ENCODE measurements at regions not wholly inside any gene's neighbourhood (a gene's known extent, or its start where the extent isn't known, plus 50 kb on each side); places are given as distances from the start of the nearest gene placed in this dataset.

DNA sequence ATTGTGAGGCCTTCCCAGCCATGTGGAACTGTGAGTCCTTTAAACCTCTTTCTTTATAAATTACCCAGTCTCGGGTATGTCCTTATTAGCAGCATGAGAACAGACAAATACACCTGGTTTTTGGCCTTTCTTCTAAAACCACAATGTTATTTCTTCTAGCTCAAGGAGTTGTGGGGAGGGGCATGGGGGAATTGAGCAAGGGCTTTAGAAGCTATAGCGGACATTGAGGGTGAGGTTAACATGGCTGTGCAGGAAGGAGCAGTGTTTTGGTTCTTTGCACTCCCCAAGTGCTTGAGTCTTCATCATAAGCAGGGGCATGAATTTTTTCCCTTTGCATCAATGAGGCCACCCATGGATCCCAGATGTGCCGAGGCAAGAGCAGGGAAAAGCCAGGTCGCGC is 86.8 kb downstream of the SPRING1 start:
- DNase-seq (ENCODE audit: low read depth, low spot score) = no peak

DNA sequence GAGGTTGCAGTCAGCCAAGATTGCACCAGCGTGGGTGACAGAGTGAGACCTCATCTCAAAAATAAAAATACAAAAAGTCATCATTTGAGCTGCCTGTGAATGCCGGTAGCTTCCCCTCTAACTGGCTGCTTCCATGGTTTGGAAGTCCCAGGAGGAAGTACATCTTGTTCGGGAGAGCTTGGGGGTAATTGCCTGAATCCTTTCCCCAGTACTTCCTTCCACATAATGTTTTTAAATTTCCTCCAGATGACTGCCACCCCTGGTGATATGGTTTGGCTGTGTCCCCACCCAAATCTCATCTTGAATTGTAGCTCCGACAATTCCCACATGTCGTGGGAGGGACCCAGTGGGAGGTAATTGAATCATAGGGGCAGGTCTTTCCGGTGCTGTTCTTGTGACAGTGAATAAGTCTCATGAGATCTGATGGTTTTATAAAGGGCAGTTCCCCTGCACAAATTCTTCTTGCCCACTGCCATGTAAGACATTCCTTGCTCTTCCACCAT is 87.2 kb downstream of the SPRING1 start:
- no peak for DNase-seq (ENCODE audit: low read depth, low spot score)

DNA sequence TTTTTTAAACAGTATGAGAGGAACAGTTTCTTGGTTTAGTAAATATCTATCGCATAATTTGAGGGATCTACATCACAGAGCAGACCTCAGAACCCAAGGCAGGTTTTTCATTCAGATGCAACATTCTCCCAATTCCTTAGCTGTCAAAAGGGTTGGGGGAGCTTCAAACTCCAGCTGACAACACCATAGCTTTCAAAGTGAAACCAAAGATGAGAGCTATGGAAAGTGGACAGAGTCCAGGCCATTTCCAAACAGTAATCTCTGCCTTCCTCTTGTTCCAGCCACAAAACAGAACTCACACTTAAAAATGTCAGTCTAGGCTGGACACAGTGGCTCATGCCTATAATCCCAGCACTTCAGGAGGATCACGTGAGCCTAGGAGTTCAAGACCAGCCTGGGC is 87.8 kb downstream of the SPRING1 start:
- no peak for DNase-seq (ENCODE audit: low read depth, low spot score)

DNA sequence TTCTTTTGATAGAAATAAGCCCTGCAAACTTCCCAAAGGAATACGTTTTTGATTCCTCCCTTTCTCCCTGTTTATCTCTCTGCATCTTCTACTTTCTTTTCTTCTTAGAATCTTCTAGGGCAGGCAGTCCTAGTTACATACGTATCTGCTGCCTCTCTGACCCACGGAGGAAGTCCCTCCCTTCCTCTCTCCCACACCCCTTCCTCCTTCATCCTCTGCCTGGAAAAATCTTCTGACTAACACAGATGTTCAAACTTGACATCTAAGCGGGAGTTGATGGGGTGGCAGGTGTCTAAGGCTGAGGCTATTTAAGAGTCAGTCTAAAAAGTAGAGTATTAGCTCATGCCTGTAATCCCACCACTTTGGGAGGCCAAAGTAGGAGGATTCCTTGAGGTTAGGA is 88.6 kb downstream of the MAP1LC3B2 start:
- no peak for DNase-seq (ENCODE audit: low read depth, low spot score)

DNA sequence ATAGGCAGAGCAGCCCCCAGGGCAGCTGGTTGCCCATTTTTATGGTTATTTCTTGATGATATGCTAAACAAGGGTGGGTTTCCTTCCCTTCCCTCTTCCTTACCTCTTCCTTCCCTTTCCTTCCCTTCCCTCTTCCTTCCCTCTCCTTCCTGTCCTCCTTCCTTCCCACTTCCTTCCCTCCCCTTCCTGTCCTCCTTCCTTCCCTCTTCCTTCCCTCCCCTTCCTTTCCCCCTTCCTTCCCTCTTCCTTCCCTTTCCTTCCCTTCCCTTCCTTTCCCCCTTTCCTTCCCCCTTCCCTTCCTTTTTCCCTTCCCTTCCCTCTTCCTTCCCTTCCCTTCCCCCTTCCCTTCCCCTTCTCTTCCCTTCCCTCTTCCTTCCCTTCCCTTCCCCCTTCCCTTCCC is 87.7 kb downstream of the MAP1LC3B2 start:
- no peak for DNase-seq (ENCODE audit: low read depth, low spot score)

DNA sequence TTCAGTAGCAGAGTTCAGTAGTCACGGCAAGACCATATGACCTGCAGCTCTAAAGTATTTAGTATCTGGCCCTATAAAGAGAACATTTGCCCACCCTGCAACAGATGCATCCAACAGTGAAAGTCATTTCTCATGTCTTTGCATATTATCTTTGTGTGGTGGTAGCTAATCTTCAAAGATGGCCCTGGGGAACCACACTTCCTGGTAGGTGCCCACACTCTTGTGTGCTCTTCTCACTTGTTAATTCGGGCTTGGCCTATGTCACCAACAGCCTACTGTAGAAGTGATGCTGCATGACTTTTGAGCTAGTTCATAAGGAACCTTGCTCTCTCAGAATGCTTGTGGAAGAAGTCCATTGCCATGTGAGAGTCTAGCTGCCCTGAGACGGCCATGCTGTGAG is 85.6 kb downstream of the MAP1LC3B2 start:
- no peak for DNase-seq (ENCODE audit: low read depth, low spot score)

DNA sequence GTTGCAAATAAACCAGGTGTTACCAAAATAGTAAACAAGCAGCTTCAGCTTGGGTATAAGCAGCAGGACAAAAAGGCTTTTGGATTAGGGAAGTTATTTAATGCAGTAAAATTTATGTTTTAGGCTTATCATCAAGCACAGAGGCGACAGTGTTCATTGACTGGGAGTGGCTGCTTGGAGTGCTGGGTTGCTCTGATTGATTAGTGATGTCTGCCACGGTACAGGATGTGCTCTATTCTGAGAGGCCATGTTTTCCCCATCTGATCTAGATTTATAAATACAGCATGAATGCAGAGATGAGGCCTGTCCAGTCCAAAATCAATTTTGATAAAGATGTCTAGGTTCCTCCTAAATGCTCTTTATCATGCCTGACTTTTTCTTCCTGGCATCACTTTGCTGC is 83.5 kb downstream of the MAP1LC3B2 start:
- no peak for DNase-seq (ENCODE audit: low read depth, low spot score)

DNA sequence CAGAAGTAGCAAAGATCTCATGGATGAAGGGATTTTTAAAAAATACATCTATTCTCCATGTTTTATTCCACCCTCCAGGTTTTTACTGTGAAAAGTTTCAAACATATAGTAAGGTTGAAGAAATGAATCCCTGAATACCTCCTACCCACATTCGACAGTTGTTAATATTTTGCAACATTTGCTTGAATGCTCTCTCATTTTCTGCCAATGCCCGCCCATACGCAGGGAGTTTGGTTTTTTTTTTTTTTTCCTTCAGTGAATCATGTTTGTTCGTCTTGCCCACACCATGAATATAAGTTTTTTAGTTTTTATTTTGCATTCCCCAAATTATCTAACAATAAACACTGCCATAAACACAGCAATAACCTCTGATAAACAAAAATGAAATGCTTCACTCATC is 82.9 kb downstream of the MAP1LC3B2 start:
- no peak for DNase-seq (ENCODE audit: low read depth, low spot score)

DNA sequence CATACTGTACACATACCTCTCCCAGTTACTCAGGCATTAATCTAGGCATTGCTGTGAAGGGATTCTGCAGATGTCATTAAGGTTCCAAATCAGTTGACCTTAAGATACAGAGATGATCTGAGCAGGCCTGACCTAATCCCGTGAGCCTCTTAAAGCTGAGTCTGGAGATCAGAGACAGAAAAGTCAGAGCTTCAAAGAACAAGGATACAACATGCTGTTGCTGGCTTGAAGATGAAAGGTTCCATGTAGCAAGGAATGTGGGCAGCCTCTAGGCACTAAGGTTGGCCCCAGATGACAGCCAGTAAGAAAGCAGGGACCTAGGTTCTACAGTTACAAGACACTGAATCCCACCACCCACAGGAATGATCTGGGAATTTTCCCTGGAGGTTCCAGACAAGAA is 81.1 kb downstream of the MAP1LC3B2 start:
- DNase-seq (ENCODE audit: low read depth, low spot score) = no peak

DNA sequence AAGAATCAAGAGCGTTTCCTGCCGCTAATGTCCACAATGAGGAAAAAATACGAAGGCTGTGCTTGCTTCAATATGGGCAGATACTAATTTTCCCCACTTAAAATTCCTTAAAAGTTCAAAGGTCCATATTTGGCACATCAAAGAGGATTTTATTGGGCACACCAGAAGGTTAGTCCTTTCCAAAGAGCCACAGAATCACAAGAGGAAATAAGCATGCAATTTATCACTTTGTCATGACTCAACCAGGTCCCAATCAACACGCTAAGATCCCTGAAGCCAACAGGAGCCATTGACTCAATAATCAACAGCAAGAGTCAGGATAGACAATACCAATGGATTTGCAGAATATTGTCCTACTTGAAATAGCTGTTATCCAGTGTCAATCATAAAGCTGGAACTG is 80.6 kb downstream of the MAP1LC3B2 start:
- DNase-seq (ENCODE audit: low read depth, low spot score) = no peak

DNA sequence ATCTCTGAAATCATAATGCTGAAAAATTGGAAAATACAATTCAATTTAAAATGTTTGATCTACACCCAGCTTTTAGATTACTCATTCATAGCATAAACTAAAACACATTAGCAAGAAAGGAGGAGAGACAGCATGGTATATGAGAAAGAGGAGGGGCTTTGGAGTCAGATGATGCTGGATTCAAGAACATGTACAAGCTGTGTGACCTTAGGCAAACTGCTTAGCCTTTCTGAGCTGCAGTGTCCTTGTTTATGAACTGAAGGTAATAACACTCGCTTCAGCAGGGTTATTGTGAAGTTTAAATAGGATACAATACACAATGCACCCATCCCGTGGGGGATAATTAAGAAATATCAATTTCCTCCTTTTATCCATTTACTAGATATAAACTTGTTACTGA is 79.2 kb downstream of the MAP1LC3B2 start:
- no peak for DNase-seq (ENCODE audit: low read depth, low spot score)

DNA sequence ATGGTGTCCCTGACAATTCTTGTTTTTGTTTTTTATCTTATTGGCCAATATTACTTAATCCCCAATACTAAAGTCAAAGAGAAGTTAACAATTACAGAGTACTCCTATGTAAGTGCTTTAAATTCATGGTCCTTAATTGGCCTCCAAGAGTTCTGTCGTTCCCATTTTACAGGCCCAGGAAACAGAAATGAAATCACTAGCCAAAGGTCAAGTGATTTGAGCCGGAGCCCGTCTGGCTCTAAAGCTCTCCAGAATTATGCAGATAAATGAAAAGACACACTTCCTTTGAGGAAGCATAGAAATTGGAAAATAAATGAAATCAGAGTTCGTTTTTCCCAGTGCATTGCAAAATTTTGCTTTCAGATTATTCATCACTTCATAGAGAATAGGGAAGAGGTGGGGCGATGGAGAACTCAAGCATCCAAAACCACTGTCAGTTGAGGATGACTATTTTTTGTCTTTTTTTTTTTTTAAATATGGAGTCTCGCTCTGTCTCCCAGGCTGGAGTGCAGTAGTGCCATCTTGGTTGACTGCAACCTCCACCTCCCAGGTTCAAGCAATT is 78.5 kb downstream of the MAP1LC3B2 start:
- DNase-seq (ENCODE audit: low read depth, low spot score) = no peak

DNA sequence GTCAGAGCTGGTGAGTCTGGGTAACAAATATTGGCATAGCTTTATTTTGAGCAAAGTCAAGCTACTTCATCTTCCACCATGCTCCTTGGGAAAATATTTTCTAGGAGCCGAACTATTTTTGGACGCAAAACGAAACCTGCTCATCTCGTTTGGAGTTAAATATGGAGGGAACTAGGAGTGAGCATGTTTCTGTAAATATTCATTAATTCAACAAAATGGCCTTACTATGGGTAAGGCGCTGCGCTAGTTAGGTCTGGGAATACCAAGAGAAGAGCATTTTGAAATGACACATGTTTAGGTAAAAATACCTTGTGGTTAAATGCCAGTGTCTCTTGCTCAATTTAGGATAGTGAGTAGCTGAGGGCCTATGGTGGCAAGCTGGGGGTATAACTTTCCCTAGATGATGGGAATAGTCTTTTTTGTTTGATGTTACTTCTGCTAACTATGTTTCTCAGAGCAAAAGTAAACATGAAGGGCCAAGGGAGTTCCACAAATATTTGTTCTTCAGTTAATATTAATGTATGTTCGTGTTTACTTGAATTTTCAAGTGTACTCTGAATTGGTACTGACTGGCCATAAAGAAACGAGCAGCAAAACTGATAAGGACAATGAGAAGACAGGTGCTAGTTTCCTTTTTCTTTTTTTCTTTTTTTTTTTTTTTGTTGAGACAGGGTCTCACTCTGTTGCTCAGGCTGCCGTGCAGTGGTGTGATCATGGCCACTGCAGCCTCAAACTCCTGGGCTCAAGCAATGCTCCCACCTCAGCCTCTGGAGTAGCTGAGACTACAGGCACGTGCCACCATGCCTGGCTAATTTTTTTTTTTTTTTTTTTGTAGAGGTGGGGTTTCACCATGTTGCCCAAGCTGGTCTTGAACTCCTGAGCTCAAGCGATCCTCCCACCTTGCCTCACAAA is 77.7 kb downstream of the MAP1LC3B2 start:
- no peak for DNase-seq (ENCODE audit: low read depth, low spot score)

DNA sequence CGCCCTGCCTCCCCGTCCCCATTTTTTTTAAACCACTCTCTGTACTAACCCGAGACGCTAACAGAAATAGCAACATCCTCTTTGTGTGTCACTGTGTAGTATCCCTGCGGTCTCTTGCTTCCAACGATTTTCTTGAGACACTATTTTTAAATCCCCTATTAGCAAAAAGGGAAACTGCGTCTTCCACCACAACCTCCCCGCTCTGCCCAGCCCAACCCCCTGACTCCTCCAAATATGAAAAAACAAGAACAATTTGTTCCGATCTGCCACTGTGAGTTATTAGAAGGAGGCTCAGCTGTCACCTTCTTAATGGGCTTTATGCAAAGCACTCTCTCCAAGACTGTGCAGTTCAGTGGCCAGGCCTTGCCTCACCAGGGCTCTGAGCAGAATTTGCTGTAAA is 76.3 kb downstream of the MAP1LC3B2 start:
- DNase-seq (ENCODE audit: low read depth, low spot score) = no peak

DNA sequence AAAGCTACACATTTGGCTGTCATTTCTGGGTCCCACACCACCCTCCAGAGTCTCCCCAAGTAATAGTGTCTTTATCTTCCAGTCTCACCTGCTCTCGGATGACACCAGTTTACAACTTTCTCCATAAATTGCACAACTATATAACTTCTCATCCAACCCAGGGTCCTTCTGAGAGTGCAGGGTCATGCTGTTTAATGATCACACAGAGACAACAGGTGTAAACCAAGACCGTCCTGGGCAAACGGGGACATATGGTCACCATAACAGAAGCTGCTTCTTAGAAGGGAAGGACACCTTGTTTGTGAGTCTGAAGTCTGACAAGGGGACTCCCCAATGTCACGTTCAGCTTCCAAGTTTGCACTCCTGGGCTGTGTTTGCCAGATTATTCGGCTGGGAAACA is 74.3 kb downstream of the MAP1LC3B2 start:
- no peak for DNase-seq (ENCODE audit: low read depth, low spot score)

DNA sequence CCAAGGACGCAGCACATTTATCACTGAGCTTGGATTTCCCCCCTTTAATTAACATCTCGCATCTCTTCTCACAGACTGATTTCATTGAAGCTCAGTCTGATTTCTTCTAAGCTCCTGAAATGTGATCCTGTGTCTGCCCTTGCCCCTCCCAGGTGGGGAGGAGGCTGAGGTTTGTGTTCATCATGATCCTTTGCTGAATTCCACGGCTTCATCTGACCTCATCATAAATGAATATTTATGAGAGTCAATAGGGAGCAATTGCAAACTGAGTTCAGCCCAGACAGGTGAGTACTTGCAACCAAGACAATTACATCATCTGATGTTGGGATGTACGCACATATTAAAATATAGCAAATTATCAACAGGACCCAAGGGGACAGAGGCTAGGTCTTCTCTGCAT is 72.4 kb downstream of the MAP1LC3B2 start:
- DNase-seq (ENCODE audit: low read depth, low spot score) = no peak

DNA sequence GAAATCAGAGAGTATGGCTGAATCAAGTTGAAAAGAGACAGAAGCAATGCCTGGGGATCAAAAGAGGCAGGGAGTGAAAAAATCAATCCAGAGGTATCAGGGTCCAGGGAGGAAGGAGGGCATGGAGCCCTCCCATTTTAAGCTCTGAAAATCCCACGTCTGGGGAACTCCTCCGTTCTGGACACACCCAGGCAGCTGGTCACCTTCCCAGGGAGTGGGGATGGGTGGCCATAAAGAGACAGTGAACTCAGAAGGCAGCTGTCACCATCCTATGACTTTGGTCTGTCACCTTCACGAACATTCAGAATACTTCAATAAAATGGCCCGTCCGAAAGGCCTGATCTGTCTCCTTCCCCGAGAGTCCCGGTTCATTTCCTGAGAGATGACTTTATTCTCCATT is 71.6 kb downstream of the MAP1LC3B2 start:
- DNase-seq (ENCODE audit: low read depth, low spot score) = no peak

DNA sequence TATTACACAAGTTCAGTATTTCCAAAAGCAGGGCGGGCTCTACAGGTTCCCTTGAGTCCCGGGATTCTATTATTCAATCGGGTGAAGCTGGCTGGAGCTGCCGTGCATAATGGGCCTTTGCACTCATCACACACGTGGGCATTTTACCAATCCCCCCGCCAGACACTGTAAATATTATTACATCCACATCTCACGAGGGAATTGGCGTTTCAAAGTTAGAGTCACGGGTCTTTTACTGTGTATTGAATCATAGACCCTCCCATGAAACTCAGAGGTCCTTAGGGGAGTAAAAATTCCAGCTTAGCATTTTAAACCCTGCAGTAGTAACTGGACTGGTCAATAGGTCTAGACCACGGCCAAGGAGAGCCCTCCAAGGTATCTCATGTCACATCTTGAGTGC is 70.3 kb downstream of the MAP1LC3B2 start:
- no peak for DNase-seq (ENCODE audit: low read depth, low spot score)

DNA sequence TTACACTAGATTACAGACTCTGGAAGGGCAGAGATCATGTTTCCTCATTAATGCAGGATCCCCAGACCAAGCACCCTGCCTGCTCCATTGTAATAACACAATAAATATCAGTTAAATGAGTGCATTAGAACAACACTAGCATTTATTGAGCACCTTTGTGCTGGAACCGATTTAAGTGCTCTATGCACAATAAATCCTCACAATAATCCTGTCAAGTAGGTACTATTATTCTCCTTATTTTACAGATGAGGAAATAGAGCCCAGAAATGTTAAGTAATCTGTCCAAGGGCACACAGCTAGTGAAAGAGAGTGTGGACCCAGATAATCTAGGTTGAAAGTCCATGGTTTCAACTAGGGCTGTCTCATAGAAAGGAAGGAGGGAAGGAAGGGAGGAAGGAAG is 69.8 kb downstream of the MAP1LC3B2 start:
- no peak for DNase-seq (ENCODE audit: low read depth, low spot score)

DNA sequence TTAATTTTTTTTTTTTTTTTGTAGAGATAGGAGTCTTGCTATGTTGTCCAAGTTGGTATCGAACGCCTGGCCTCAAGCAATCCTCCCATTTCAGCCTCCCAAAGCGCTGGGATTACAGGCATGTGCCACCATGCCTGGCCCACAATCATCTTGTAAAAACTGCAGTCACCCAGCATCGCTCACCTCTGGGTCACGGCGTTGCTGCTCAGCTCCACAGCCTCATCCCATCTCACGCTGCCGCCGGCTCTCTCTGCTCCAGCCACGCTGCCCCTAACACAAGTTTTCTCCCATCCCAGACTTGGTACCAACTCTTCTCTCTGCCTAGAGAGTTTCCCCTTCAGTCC is 69.2 kb downstream of the MAP1LC3B2 start:
- no peak for DNase-seq (ENCODE audit: low read depth, low spot score)

Measured in iPS DF 19.7 (cell line).